Right ventricle myocardium superior (tissue), 1 donor: ENCODE measurements at regions not wholly inside any gene's neighbourhood (a gene's known extent, or its start where the extent isn't known, plus 50 kb on each side); places are given as distances from the start of the nearest gene placed in this dataset.
A peak's percentile ranks its signal among the peaks of the same experiment; 100 is the strongest.

ENCODE experiments used
- ATAC-seq: fragments of 200-7000 bp; cut with Tn5 transposase; one replicate; pipeline ENCODE4 v1.9.1; 2020; ENCODE audit warnings: mild to moderate bottlenecking; ENCODE audit not compliant: poor library complexity
- DNase-seq: peaks from one replicate; pipeline ENCODE4 v3.0.0-alpha.2; 2020
- intact Hi-C: fragments of 100-400 bp; cut with DNase I; formaldehyde crosslinking; loops from one replicate; pipeline ENCODE4 v1.11.2; 2022
- donor health status: DM: no; HTN: yes; CAD: no; lungs with severe emphysema.

GRCh38 chr15:94804613-94805012, 573.3 kb downstream of the MCTP2 start:
- no peak for ATAC-seq

GRCh38 chr15:94815110-94815731, 583.9 kb downstream of the MCTP2 start:
- intact Hi-C loops, result no loop called here
- no peak for ATAC-seq
- DNase-seq, result no peak

More at GRCh38 chr15:94804613-94805012, 573.3 kb downstream of the MCTP2 start:
- intact Hi-C loops, result no loop called here
- no peak for DNase-seq

GRCh38 chr15:94815914-94816313, 584.6 kb downstream of the MCTP2 start:
- intact Hi-C loops, result no loop called here
- no peak for DNase-seq
- no peak for ATAC-seq

- intact Hi-C loops, result no loop called here
- ATAC-seq (no peak), DNase-seq (no peak)
Measured at GRCh38 chr15:94829887-94830884, 598.8 kb downstream of the MCTP2 start.

- DNase-seq, result no peak
- intact Hi-C loops, result no loop called here
- no peak for ATAC-seq
Measured at GRCh38 chr15:94834000-94834399, 602.6 kb downstream of the MCTP2 start.

GRCh38 chr15:94834494-94834893, 603.1 kb downstream of the MCTP2 start:
- ATAC-seq (no peak), DNase-seq (no peak)
- intact Hi-C loops, result no loop called here

- DNase-seq, result no peak
- ATAC-seq, result no peak
- intact Hi-C loops, result no loop called here
Measured at GRCh38 chr15:94838281-94838680, 606.9 kb downstream of the MCTP2 start.

- intact Hi-C loops, result no loop called here
- ATAC-seq, result no peak
- no peak for DNase-seq
Measured at GRCh38 chr15:94840794-94841783, 609.7 kb downstream of the MCTP2 start.

GRCh38 chr15:94843060-94843459, 611.7 kb downstream of the MCTP2 start:
- DNase-seq (no peak), ATAC-seq (no peak)
- intact Hi-C loops, result no loop called here

- ATAC-seq (no peak), DNase-seq (no peak)
- intact Hi-C loops, result no loop called here
Measured at GRCh38 chr15:94844198-94844537, 612.8 kb downstream of the MCTP2 start.

- ATAC-seq (peak; percentile 87), DNase-seq (peak; percentile 80)
- intact Hi-C loops, result no loop called here
Measured at GRCh38 chr15:94844538-94845389, 613.4 kb downstream of the MCTP2 start.

GRCh38 chr15:94845390-94845716, 614.0 kb downstream of the MCTP2 start:
- DNase-seq, result no peak
- intact Hi-C loops, result no loop called here
- no peak for ATAC-seq

- DNase-seq, result no peak
- intact Hi-C loops, result no loop called here
- ATAC-seq, result no peak
Measured at GRCh38 chr15:94847325-94847724, 616.0 kb downstream of the MCTP2 start.

- ATAC-seq, result no peak
- intact Hi-C loops, result no loop called here
- no peak for DNase-seq
Measured at GRCh38 chr15:94848054-94848453, 616.7 kb downstream of the MCTP2 start.

- ATAC-seq, result no peak
- intact Hi-C loops, result no loop called here
- DNase-seq, result no peak
Measured at GRCh38 chr15:94855018-94855408, 623.7 kb downstream of the MCTP2 start.

- DNase-seq, result no peak
- intact Hi-C loops, result no loop called here
- ATAC-seq, result no peak
Measured at GRCh38 chr15:94855409-94856266, 624.3 kb downstream of the MCTP2 start.

- no peak for ATAC-seq
- DNase-seq, result no peak
- intact Hi-C loops, result no loop called here
Measured at GRCh38 chr15:94856267-94856854, 625.0 kb downstream of the MCTP2 start.
